Mucosa of gallbladder (tissue), 1 donor: ENCODE measurements at regions not wholly inside any gene's neighbourhood (a gene's known extent, or its start where the extent isn't known, plus 50 kb on each side); places are given as distances from the start of the nearest gene placed in this dataset.
"Not testable (repeated sequence)": the region's sequence is repeated elsewhere in the genome, so short reads cannot be mapped to it uniquely, and the experiment has no call there.

Source experiments
- DNase-seq: peaks from one replicate; pipeline ENCODE4 v3.0.0-alpha.2; 2020; ENCODE audit warnings: low spot score
- donor health status: DM: no; HTN: no; CAD: no.

- no peak for DNase-seq
Observed at GRCh38 chr6:156688620-156688971, 88.6 kb upstream of the ARID1B start.

- DNase-seq: peak; percentile 12
Observed at GRCh38 chr6:156687789-156688619, 89.2 kb upstream of the ARID1B start.

- peak; percentile 90 for DNase-seq
Observed at GRCh38 chr6:156686995-156687788, 90.0 kb upstream of the ARID1B start.

- DNase-seq: peak; percentile 53
Observed at GRCh38 chr6:156686301-156686994, 90.7 kb upstream of the ARID1B start.

GRCh38 chr6:156685823-156686222 lies 91.4 kb upstream of the ARID1B start:
- no peak for DNase-seq

GRCh38 chr6:156683821-156684220 lies 93.4 kb upstream of the ARID1B start:
- no peak for DNase-seq

GRCh38 chr6:156676721-156677120 lies 100.5 kb upstream of the ARID1B start:
- DNase-seq: no peak

GRCh38 chr6:156674197-156674596 lies 103.0 kb upstream of the ARID1B start:
- no peak for DNase-seq

- DNase-seq: not testable (repeated sequence)
Observed at GRCh38 chr6:156670097-156670496, 107.1 kb upstream of the ARID1B start.

- DNase-seq: no peak
Observed at GRCh38 chr6:156662025-156662445, 115.1 kb upstream of the ARID1B start.

- DNase-seq: no peak
Observed at GRCh38 chr6:156660389-156660788, 116.8 kb upstream of the ARID1B start.

- no peak for DNase-seq
Observed at GRCh38 chr6:156659822-156660198, 117.4 kb upstream of the ARID1B start.

- DNase-seq: no peak
Observed at GRCh38 chr6:156658966-156659821, 118.0 kb upstream of the ARID1B start.

- DNase-seq: no peak
Observed at GRCh38 chr6:156658186-156658965, 118.8 kb upstream of the ARID1B start.

GRCh38 chr6:156657296-156657695 lies 119.9 kb upstream of the ARID1B start:
- DNase-seq: no peak

GRCh38 chr6:156654919-156655918 lies 122.0 kb upstream of the ARID1B start:
- no peak for DNase-seq

GRCh38 chr6:156652231-156652750 lies 124.9 kb upstream of the ARID1B start:
- DNase-seq: no peak

- DNase-seq: no peak
Observed at GRCh38 chr6:156651486-156651885, 125.7 kb upstream of the ARID1B start.

GRCh38 chr6:156650896-156651390 lies 126.2 kb upstream of the ARID1B start:
- DNase-seq: no peak
